ENCODE measurements at regions not wholly inside any gene's neighbourhood (a gene's known extent, or its start where the extent isn't known, plus 50 kb on each side); places are given as distances from the start of the nearest gene placed in this dataset.

DNA sequence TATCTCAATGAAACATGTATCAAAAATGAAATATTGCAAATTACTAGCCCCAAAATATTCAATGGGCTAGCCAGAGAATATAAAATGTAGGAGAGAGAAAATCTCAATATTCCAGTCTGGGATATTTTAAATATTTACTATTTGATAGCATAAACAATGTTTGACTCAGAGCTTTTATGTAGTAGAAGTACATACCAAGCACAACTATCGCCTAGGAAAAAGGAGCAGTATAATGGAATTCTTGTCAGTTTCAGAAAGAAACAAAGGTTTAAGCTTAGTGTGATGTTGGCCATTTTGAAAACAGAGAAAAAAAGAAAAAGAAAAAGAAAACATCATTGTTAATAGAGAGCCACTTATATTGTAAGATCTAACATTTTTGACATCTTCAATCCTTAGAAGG is 1961.9 kb upstream of the CELF4 start:
- TF ChIP-seq, protein P1, sequence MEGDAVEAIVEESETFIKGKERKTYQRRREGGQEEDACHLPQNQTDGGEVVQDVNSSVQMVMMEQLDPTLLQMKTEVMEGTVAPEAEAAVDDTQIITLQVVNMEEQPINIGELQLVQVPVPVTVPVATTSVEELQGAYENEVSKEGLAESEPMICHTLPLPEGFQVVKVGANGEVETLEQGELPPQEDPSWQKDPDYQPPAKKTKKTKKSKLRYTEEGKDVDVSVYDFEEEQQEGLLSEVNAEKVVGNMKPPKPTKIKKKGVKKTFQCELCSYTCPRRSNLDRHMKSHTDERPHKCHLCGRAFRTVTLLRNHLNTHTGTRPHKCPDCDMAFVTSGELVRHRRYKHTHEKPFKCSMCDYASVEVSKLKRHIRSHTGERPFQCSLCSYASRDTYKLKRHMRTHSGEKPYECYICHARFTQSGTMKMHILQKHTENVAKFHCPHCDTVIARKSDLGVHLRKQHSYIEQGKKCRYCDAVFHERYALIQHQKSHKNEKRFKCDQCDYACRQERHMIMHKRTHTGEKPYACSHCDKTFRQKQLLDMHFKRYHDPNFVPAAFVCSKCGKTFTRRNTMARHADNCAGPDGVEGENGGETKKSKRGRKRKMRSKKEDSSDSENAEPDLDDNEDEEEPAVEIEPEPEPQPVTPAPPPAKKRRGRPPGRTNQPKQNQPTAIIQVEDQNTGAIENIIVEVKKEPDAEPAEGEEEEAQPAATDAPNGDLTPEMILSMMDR (IDR thresholded peaks at IDR 0.05), result no peak
- TF ChIP-seq EZH2 (IDR thresholded peaks at IDR 0.05), result no peak
